HL-60 (cell line): ENCODE measurements at regions not wholly inside any gene's neighbourhood (a gene's known extent, or its start where the extent isn't known, plus 50 kb on each side); places are given as distances from the start of the nearest gene placed in this dataset.
A peak's percentile ranks its signal among the peaks of the same experiment; 100 is the strongest.

Experiments
- DNase-seq, 2 experiments: peaks; one replicate each; pipeline ENCODE4 v3.0.0-alpha.2; 2010 to 2020; ENCODE audit warnings: low read depth in 1 of 2, low spot score in 1 of 2
- H3K27ac ChIP-seq: fragments of 250-450 bp; sonication (Bioruptor Pico); replicated peaks from 2 replicates; pipeline ENCODE4 v1.5.1; 2020; ENCODE audit warnings: mild to moderate bottlenecking, moderate library complexity
- H3K27me3 ChIP-seq: fragments of 250-450 bp; sonication (Bioruptor Pico); 2 replicates; pipeline ENCODE4 v1.5.1; 2021; ENCODE audit warnings: mild to moderate bottlenecking, moderate library complexity; ENCODE audit not compliant: insufficient read depth, poor library complexity, severe bottlenecking
- H3K4me3 ChIP-seq: replicated peaks from 2 replicates; pipeline ENCODE4 v1.5.1; 2011; ENCODE audit warnings: mild to moderate bottlenecking, control low read depth, low read length; ENCODE audit not compliant: insufficient read depth
- CTCF ChIP-seq: IDR thresholded peaks from one replicate; pipeline ENCODE4 v1.5.1; 2011; ENCODE audit warnings: low read length, control low read depth, inconsistent platforms; ENCODE audit not compliant: insufficient read depth
- GABPA ChIP-seq: IDR thresholded peaks from 2 replicates; pipeline ENCODE4 v1.6.1; 2012; ENCODE audit warnings: low read depth
- POLR2AphosphoS5 ChIP-seq: IDR thresholded peaks from 2 replicates; pipeline ENCODE4 v1.6.1; 2012; ENCODE audit warnings: low read depth
- REST ChIP-seq: IDR thresholded peaks from 2 replicates; pipeline ENCODE4 v1.6.1; 2012; ENCODE audit warnings: low read depth; ENCODE audit not compliant: insufficient replicate concordance
- SPI1 ChIP-seq: IDR thresholded peaks from 2 replicates; pipeline ENCODE4 v1.6.1; 2012; ENCODE audit warnings: low read depth, mild to moderate bottlenecking, borderline replicate concordance

GRCh38 chr20:9981829-9982228, 53.0 kb upstream of the ANKEF1 start:
- H3K27me3 ChIP-seq: peaks cover 2% of the 10 kb centered on the region
- TF ChIP-seq CTCF (no peak), SPI1 (no peak), GABPA (no peak), POLR2AphosphoS5 (no peak), REST (no peak)
- no peak overlapping the region for H3K4me3 ChIP-seq
- no peak overlapping the region for H3K27ac ChIP-seq
- DNase-seq: no peak

GRCh38 chr20:9978397-9979004, 56.3 kb upstream of the ANKEF1 start:
- H3K27me3 ChIP-seq: peaks cover 2% of the 10 kb centered on the region
- TF ChIP-seq GABPA: no peak
- TF ChIP-seq CTCF: peak; percentile 93
- H3K27ac ChIP-seq: no peak overlapping the region
- H3K4me3 ChIP-seq: no peak overlapping the region
- DNase-seq: peak; percentile 12 to 52

GRCh38 chr20:9977629-9978028, 57.2 kb upstream of the ANKEF1 start:
- TF ChIP-seq GABPA (no peak), POLR2AphosphoS5 (no peak), REST (no peak), SPI1 (no peak), CTCF (no peak)
- no peak for DNase-seq
- peaks cover 2% of the 10 kb centered on the region for H3K27me3 ChIP-seq
- no peak overlapping the region for H3K27ac ChIP-seq
- no peak overlapping the region for H3K4me3 ChIP-seq

- no peak overlapping the region for H3K27ac ChIP-seq
- no peak for DNase-seq
- TF ChIP-seq POLR2AphosphoS5: no peak
- no peak for TF ChIP-seq SPI1
- TF ChIP-seq REST: no peak
- TF ChIP-seq CTCF: no peak
- no peak for TF ChIP-seq GABPA
- no peaks in the 10 kb centered on the region for H3K27me3 ChIP-seq
- no peak overlapping the region for H3K4me3 ChIP-seq
Observed at GRCh38 chr20:9974324-9974723, 60.5 kb upstream of the ANKEF1 start.
